IMR-90 (cell line): ENCODE measurements at regions not wholly inside any gene's neighbourhood (a gene's known extent, or its start where the extent isn't known, plus 50 kb on each side); places are given as distances from the start of the nearest gene placed in this dataset.

Experiments
- MAZ ChIP-seq: IDR thresholded peaks from 2 replicates; pipeline ENCODE4 v1.6.1; 2012; ENCODE audit warnings: low read depth, mild to moderate bottlenecking, low read length, improper control_type of control experiment, moderate library complexity, borderline replicate concordance
- POLR2A ChIP-seq: IDR thresholded peaks from 2 replicates; pipeline ENCODE4 v1.6.1; 2012; ENCODE audit warnings: mild to moderate bottlenecking, low read depth, low read length
- TF ChIP-seq, protein P1 (sequence below): conservative IDR thresholded peaks from 2 replicates; pipeline ENCODE4 v1.5.1; 2012; ENCODE audit warnings: mild to moderate bottlenecking, low read depth, low read length, improper control_type of control experiment

DNA sequence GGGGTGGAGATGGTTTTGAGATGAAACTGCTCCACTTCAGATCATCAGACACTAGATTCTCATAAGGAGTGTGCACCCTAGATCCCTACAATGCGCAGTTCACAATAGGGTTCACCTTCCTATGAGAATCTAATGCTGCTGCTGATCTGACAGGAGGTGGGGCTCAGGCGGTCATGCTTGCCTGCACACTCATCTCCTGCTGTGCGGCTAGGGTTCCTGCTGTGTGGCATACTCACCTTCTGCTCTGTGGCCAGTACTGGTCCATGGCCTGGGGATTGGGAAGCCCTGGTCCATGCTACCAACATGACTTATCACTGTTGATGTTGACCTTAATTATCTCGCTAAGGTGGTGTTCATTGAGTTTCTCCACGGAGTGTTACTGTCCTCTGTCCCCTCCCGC is 144.5 kb downstream of the NAV1 start:
- TF ChIP-seq POLR2A (no peak), MAZ (no peak)
- TF ChIP-seq, protein P1, sequence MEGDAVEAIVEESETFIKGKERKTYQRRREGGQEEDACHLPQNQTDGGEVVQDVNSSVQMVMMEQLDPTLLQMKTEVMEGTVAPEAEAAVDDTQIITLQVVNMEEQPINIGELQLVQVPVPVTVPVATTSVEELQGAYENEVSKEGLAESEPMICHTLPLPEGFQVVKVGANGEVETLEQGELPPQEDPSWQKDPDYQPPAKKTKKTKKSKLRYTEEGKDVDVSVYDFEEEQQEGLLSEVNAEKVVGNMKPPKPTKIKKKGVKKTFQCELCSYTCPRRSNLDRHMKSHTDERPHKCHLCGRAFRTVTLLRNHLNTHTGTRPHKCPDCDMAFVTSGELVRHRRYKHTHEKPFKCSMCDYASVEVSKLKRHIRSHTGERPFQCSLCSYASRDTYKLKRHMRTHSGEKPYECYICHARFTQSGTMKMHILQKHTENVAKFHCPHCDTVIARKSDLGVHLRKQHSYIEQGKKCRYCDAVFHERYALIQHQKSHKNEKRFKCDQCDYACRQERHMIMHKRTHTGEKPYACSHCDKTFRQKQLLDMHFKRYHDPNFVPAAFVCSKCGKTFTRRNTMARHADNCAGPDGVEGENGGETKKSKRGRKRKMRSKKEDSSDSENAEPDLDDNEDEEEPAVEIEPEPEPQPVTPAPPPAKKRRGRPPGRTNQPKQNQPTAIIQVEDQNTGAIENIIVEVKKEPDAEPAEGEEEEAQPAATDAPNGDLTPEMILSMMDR, result no peak
